HUES6 (cell line): ENCODE measurements at regions not wholly inside any gene's neighbourhood (a gene's known extent, or its start where the extent isn't known, plus 50 kb on each side); places are given as distances from the start of the nearest gene placed in this dataset.

Experiments used
- H3K27ac ChIP-seq: 2 replicates; pipeline ENCODE4 v1.7.0; 2013; ENCODE audit warnings: low read depth, mild to moderate bottlenecking, low read length, inconsistent platforms
- H3K27me3 ChIP-seq: 2 replicates; pipeline ENCODE4 v1.6.1; 2013; ENCODE audit warnings: low read length; ENCODE audit not compliant: control insufficient read depth, insufficient read depth
- H3K36me3 ChIP-seq: 2 replicates; pipeline ENCODE4 v1.6.1; 2013; ENCODE audit warnings: low read length; ENCODE audit not compliant: control insufficient read depth, insufficient read depth
- H3K4me1 ChIP-seq: 2 replicates; pipeline ENCODE4 v1.6.1; 2013; ENCODE audit warnings: low read length; ENCODE audit not compliant: control insufficient read depth, insufficient read depth
- H3K4me3 ChIP-seq: 2 replicates; pipeline ENCODE4 v1.5.1; 2013; ENCODE audit warnings: low read depth, low read length
- H3K9ac ChIP-seq: one replicate; pipeline ENCODE4 v1.6.1; 2013; ENCODE audit warnings: mild to moderate bottlenecking, low read length
- H3K9me3 ChIP-seq: 2 replicates; pipeline ENCODE4 v1.6.1; 2013; ENCODE audit warnings: low read depth, low read length; ENCODE audit not compliant: control insufficient read depth, insufficient read depth

DNA sequence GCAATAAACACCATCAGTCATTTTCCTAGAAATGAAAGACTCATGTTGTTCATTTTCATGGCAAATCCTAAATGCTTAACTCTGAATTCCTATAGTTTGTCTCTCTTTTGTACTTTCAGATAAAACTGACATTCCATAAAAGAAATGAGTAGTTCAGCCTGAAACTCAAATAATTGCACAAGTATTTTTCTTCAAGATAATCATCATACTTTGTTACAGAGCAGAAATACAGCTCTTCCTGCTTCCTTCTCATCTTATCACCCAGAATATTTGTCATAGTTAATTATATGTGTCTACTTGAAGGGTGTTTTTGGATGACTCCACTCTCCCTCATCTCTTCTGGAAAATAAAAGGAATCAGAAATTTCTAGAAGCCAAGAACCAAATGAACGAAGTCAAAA is 141.1 kb downstream of the HNMT start:
- Histone ChIP-seq H3K9ac (no peak overlapping the region), H3K27ac (no peak overlapping the region)

DNA sequence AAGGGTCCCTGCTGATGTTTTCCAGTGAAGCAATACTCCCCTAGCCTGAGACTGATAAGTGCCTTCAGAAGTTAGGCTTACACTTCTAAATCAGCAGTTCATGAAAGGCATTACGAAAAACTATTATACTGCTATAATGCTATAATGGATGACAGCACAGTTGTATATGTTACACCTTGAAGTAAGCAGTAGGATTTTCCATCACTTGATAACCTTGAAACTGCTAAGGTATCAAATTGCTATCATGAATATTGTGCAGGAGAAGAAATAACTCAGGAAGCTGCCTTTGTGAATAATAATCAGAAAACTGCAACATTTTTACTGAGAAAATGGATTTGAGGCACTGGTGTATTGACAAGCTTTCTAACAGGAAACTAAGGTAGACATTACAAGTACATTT is 142.3 kb downstream of the HNMT start:
- no peaks in the 10 kb centered on the region for H3K9me3 ChIP-seq
- H3K4me3 ChIP-seq = no peak overlapping the region
- no peaks in the 10 kb centered on the region for H3K27me3 ChIP-seq
- no peaks in the 10 kb centered on the region for H3K36me3 ChIP-seq
- peaks cover 5% of the 10 kb centered on the region; the same call in 1 of the 2 replicates for H3K4me1 ChIP-seq
- no peak overlapping the region for H3K27ac ChIP-seq
- H3K9ac ChIP-seq = no peak overlapping the region

More for the DNA sequence above, 141.1 kb downstream of the HNMT start:
- H3K4me1 ChIP-seq = peaks cover 5% of the 10 kb centered on the region; the same call in 1 of the 2 replicates
- no peaks in the 10 kb centered on the region for H3K9me3 ChIP-seq
- no peaks in the 10 kb centered on the region for H3K36me3 ChIP-seq
- H3K27me3 ChIP-seq = no peaks in the 10 kb centered on the region
- no peak overlapping the region for H3K4me3 ChIP-seq

DNA sequence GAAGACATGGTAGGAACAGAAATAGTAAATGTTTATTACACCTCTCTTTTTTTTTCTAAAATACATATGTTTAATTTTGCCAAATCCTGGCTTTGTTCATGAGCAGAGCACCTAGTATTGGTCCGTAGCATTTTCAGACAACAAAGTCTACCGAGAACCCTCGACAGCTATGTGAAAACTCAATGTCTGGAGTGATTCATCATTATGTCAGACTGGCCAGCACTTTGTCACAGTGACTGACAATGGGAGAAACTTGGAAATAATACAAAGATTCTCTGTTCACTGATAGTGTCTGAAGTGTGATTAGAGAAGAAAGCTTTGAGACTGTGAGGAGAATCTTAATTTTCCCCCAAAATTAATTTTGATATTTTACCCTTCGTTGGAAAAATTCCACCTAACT is 143.0 kb downstream of the HNMT start:
- Histone ChIP-seq H3K4me3 (no peak overlapping the region), H3K27ac (no peak overlapping the region), H3K4me1 (peaks cover 5% of the 10 kb centered on the region; the same call in 1 of the 2 replicates), H3K36me3 (no peaks in the 10 kb centered on the region), H3K27me3 (no peaks in the 10 kb centered on the region), H3K9ac (no peak overlapping the region), H3K9me3 (no peaks in the 10 kb centered on the region)

DNA sequence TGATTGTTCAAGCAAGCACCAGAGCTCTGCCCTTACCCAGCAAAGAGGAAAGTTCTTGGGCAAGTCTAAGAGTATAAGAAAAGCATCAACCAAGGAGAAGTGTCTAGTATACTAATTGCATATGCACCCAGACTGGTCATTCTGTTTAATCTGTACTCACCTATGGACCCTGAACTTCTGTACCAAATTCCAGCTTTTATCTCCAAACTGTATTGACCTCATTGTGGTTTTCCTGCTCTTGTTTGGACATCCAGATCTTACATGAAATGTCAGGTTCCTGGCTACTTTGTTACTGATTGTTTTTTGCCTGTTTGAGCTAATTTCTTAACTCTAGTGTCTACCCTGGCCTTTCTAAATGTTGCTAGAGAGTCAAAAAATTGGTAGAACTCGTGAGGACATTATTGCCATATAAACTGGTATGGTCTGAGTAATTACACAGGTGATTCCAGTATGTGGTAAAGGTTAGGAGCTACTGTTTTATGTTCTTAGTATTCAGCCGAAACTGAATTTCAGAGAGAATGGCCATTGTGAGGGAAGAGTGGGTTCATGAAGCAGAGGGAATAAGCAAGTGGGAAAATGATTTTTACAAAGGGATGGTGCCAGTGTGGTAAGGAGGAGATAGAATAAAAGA is 146.3 kb downstream of the HNMT start:
- no peak overlapping the region for H3K4me3 ChIP-seq
- H3K36me3 ChIP-seq = no peaks in the 10 kb centered on the region
- no peak overlapping the region for H3K9ac ChIP-seq
- peaks cover 7% of the 10 kb centered on the region; the same call in 1 of the 2 replicates for H3K9me3 ChIP-seq
- no peak overlapping the region for H3K27ac ChIP-seq
- H3K27me3 ChIP-seq = no peaks in the 10 kb centered on the region
- peaks cover 5% of the 10 kb centered on the region; the same call in 1 of the 2 replicates for H3K4me1 ChIP-seq

DNA sequence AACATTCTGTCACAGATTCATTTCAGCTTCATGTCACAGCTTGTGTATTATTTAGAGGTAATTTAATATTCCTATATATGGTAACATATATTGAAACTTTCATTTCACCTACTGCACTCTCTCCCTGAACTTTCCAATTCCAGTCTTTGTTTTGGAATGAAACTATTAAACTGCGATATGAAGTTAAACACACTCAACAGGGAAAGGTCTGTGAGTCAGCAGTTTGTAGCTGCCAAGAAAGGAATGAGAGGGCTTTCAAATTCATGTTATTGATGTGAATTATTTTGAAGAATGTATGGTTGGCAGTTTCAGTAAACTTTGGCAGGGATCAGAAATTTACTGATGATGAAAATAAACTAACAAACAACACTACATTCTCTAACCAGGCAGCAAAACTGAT is 148.3 kb downstream of the HNMT start:
- H3K27ac ChIP-seq = no peak overlapping the region
- no peaks in the 10 kb centered on the region for H3K27me3 ChIP-seq
- H3K9ac ChIP-seq = no peak overlapping the region
- no peak overlapping the region for H3K4me3 ChIP-seq
- H3K9me3 ChIP-seq = peaks cover 7% of the 10 kb centered on the region; the same call in 1 of the 2 replicates
- no peaks in the 10 kb centered on the region for H3K36me3 ChIP-seq
- H3K4me1 ChIP-seq = no peaks in the 10 kb centered on the region

DNA sequence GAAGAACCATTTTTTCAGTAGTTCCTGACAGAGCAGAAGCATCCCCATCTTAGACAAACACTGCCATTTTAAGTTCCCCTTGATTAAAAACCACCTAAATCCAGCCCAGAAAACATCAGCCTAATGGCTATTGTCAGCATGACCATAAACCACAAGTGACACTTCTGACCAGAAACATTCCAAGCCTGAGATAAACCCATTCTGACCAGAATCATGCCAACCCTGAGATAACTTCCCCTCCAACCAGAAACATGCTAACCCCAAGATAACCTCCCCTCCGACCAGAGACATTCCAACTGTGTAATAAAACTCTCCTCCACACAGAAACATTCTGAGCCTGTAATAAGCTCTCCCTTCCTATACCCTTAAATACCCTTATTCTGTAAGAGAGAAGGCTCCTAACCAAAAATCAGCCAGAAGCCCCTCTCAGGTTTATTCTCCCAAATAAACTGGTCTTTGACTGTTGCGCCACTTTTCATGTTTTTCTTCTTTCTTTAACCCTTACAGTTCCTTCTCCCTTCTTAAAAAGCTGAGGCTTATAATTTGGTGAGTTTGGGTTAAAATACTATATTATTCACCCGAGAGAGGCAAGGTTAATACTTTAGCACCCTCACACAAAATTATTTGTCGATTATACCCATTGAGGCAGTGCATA is 149.7 kb downstream of the HNMT start:
- Histone ChIP-seq H3K36me3 (no peaks in the 10 kb centered on the region), H3K27ac (no peak overlapping the region), H3K9me3 (peaks cover 7% of the 10 kb centered on the region; the same call in 1 of the 2 replicates), H3K4me1 (no peaks in the 10 kb centered on the region), H3K9ac (no peak overlapping the region), H3K4me3 (no peak overlapping the region), H3K27me3 (no peaks in the 10 kb centered on the region)

DNA sequence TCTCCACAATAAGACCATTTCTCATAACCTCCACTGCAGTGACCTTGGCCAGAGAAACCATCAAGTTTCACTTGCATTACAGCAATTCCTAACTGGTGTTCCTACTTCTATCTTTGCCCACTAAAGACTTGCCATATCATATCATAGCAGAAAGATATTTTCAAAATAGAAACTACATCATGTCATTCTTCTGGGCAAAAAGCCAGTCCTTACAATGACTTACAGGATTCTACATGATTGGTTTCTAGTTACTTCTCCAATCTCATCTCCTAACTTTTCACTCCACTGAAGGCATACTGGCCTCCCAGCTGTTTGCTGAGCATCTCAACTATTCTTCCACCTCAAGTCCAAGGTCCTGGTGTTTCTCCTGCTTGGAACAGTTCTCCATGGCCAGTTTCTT is 151.4 kb downstream of the HNMT start:
- H3K36me3 ChIP-seq = no peaks in the 10 kb centered on the region
- H3K9ac ChIP-seq = no peak overlapping the region
- H3K27ac ChIP-seq = no peak overlapping the region
- no peak overlapping the region for H3K4me3 ChIP-seq
- peaks cover 7% of the 10 kb centered on the region; the same call in 1 of the 2 replicates for H3K9me3 ChIP-seq
- H3K27me3 ChIP-seq = no peaks in the 10 kb centered on the region
- no peaks in the 10 kb centered on the region for H3K4me1 ChIP-seq

DNA sequence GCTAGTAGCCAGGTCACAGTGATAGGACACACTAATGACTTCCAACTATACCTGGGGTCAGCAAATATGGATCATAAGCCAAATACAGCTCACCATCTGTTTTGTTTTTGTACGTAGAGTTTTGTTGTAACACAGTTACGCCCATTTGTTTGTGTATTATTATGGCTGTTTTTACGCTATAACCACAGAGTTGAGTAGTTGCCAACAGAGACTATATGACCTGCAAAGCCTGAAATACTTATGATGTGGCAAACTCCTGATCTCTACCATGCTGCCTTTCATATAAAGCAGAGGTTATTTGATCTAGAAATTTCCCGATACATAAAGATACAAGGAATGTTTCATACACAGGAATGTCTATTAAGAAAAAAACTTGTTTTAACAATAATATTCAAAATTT is 152.2 kb downstream of the HNMT start:
- no peaks in the 10 kb centered on the region for H3K36me3 ChIP-seq
- H3K27ac ChIP-seq = no peak overlapping the region
- H3K9ac ChIP-seq = no peak overlapping the region
- no peaks in the 10 kb centered on the region for H3K27me3 ChIP-seq
- no peaks in the 10 kb centered on the region for H3K4me1 ChIP-seq
- H3K4me3 ChIP-seq = no peak overlapping the region
- H3K9me3 ChIP-seq = peaks cover 7% of the 10 kb centered on the region; the same call in 1 of the 2 replicates

DNA sequence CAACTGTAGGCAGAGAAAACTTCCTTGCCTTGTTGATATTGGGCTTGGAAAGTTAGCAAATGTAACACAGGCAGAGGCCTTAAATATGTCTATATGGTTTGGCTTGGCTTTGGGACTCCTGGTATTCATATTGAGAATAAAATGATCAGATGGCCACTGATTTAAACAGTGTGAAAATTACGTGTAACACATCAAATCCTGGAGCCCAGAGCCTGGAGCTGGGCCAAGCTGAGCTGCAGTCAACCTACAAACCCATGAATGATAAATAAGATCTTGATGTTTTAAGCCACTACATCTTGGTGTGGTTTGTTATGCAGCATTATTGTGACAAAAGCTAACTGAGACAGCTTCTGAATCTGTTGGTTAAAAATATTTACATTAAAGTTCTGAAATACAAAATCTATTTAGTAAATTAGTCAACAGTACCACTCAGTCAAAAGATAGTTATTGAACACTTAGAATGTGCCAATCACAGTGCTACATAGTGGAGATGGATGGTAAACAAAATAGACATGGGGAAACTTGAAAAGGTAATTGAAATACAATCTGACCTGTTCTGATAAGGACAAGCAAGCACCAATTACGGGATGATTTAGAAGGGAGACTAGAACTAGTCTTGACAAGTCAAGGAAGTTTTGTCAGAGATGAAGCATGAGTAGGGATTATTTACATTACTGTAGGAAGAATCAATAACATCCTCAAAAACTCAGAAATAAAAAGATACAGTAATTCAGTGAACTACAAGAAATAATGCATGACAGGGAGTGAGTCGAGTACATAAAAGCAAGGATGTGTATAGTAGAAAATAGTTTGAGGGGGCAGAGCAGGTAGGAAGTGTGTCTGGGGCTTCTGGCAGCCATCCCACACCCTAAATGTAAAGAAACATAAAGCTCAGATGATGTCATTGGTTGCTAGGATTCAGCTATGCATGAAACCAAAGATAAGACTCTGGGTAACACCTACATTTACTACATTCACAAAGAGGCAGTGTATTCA is 157.7 kb downstream of the HNMT start:
- H3K9ac ChIP-seq = no peak overlapping the region
- peaks cover 26% of the 10 kb centered on the region for H3K4me1 ChIP-seq
- no peak overlapping the region for H3K4me3 ChIP-seq
- no peaks in the 10 kb centered on the region for H3K9me3 ChIP-seq
- no peak overlapping the region for H3K27ac ChIP-seq
- no peaks in the 10 kb centered on the region for H3K36me3 ChIP-seq
- H3K27me3 ChIP-seq = no peaks in the 10 kb centered on the region

DNA sequence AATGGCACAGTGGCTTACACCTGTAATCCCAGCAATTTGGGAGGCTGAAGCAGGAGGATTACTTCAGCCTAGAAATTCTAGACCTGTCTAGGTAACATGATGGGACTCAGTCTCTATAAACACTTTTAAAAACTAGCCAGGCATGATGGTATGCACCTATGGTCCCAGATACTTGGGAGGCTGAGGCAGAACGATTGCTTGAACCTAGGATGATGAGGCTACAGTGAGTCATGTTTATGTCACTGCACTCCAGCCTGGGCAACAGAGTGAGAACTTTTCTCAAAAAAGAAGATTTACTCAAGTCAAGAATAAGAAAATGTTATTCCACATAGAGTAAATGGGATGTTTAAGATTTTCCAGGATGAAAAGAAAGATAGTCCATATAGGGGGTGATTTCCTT is 158.6 kb downstream of the HNMT start:
- Histone ChIP-seq H3K36me3 (no peaks in the 10 kb centered on the region), H3K9ac (no peak overlapping the region), H3K27ac (no peak overlapping the region), H3K27me3 (no peaks in the 10 kb centered on the region), H3K4me1 (peaks cover 26% of the 10 kb centered on the region), H3K4me3 (no peak overlapping the region), H3K9me3 (no peaks in the 10 kb centered on the region)
